HCT116 (cell line): ENCODE measurements at regions not wholly inside any gene's neighbourhood (a gene's known extent, or its start where the extent isn't known, plus 50 kb on each side); places are given as distances from the start of the nearest gene placed in this dataset.

Source experiments
- POLR2A ChIP-seq: IDR thresholded peaks from 2 replicates; pipeline ENCODE4 v1.7.0; 2011; ENCODE audit warnings: borderline replicate concordance; ENCODE audit not compliant: insufficient read depth, insufficient read length; ENCODE audit errors: extremely low read depth
- ZFX ChIP-seq: fragments of 450-650 bp; IDR thresholded peaks from 2 replicates; pipeline ENCODE4 v1.6.1; 2017

DNA sequence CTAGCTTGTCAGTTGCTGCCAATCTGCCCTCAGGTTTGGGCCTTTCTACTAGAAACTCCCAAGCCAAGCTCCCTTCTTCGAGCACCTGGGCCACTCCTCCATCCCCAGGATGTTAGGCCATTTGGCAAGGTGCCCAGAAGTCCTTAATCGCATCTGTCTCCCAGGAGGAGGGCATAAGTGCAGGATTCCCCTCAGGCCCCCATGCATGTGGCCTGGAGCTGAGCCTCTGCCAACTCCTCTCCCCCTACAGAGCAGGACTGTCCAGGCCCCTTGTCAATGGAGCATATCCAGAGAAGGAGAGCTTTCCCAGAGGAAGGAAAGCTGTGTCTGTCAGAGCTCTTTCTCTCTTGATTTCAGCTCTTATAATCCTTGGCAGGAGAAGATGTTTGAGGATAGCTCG is 182.6 kb upstream of the ROPN1 start:
- TF ChIP-seq ZFX: no peak
- TF ChIP-seq POLR2A: no peak
